ENCODE measurements at regions not wholly inside any gene's neighbourhood (a gene's known extent, or its start where the extent isn't known, plus 50 kb on each side); places are given as distances from the start of the nearest gene placed in this dataset.

- Histone ChIP-seq H3K4me1 (ENCODE audit: control insufficient read depth, insufficient read depth, low read length) (peaks cover 19% of the 10 kb centered on the region), H3K36me3 (ENCODE audit: control insufficient read depth, insufficient read depth, low read length) (no peaks in the 10 kb centered on the region), H3K27me3 (ENCODE audit: control insufficient read depth, insufficient read depth, low read length, poor library complexity, severe bottlenecking) (no peaks in the 10 kb centered on the region), H3K9ac (ENCODE audit: extremely low read depth, low read length, poor library complexity, severe bottlenecking) (no peak overlapping the region), H3K4me3 (ENCODE audit: low read length) (no peak overlapping the region), H3K27ac (ENCODE audit: low read depth, low read length) (no peak overlapping the region), H3K9me3 (ENCODE audit: control insufficient read depth, low read length) (no peaks in the 10 kb centered on the region)
- no peak for DNase-seq
- Mint-ChIP-seq H3K36me3 (ENCODE audit: low read depth) (no peaks in the 10 kb centered on the region), H3K27me3 (ENCODE audit: insufficient read depth) (peaks cover 5% of the 10 kb centered on the region), H3K27ac (no peak overlapping the region), H3K9me3 (no peaks in the 10 kb centered on the region), H3K4me1 (peaks cover 42% of the 10 kb centered on the region), H3K4me3 (no peak overlapping the region)
- TF ChIP-seq CTCF (conservative IDR thresholded peaks at IDR 0.05), result no peak
- whole genome bisulfite sequencing, 2 experiments (ENCODE audit: insufficient coverage in 1 of 2, insufficient read length in 1 of 2), result 89 to 95% methylated on average over 2 to 4 of the region's 4 CpGs
Observed at GRCh38 chr9:81787747-81788632, 98.6 kb upstream of the TLE1 start.

- peaks cover 33% of the 10 kb centered on the region for H3K4me1 Mint-ChIP-seq
- H3K36me3 Mint-ChIP-seq (ENCODE audit: low read depth), result no peaks in the 10 kb centered on the region
- peak overlapping the region; percentile 85 for H3K27ac Mint-ChIP-seq
- WGBS, 2 experiments (ENCODE audit: insufficient coverage in 1 of 2, insufficient read length in 1 of 2), result 57 to 75% methylated on average over 1 of the region's 1 CpG
- Histone ChIP-seq H3K4me1 (ENCODE audit: control insufficient read depth, insufficient read depth, low read length) (peaks cover 19% of the 10 kb centered on the region), H3K9me3 (ENCODE audit: control insufficient read depth, low read length) (no peaks in the 10 kb centered on the region), H3K27ac (ENCODE audit: low read depth, low read length) (no peak overlapping the region), H3K27me3 (ENCODE audit: control insufficient read depth, insufficient read depth, low read length, poor library complexity, severe bottlenecking) (no peaks in the 10 kb centered on the region), H3K36me3 (ENCODE audit: control insufficient read depth, insufficient read depth, low read length) (no peaks in the 10 kb centered on the region), H3K9ac (ENCODE audit: extremely low read depth, low read length, poor library complexity, severe bottlenecking) (no peak overlapping the region), H3K4me3 (ENCODE audit: low read length) (no peak overlapping the region)
- peaks cover 17% of the 10 kb centered on the region for H3K27me3 Mint-ChIP-seq (ENCODE audit: insufficient read depth)
- H3K9me3 Mint-ChIP-seq, result no peaks in the 10 kb centered on the region
- no peak overlapping the region for H3K4me3 Mint-ChIP-seq
- no peak for DNase-seq
- TF ChIP-seq CTCF (conservative IDR thresholded peaks at IDR 0.05), result no peak
Observed at GRCh38 chr9:81789721-81790120, 100.4 kb upstream of the TLE1 start.

DNA sequence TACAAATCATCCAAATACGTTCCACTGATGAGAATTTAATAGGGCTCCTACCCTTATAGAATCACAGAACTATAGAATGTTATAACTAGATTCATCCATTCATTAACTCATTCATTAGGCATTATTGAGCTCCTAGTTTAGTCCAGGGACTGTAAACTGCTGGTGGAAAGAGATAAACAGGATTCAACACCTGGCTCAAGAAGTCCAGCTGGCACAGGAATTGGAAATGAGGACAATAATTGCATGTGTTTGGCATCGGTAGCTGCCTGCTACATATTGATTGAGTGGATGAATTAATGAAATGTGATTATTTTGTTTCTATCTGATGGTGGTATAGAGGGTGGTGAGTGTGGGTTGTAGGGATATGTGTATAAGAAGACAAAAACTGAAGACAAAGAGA lies 100.8 kb upstream of the TLE1 start:
- no peak for DNase-seq
- Histone ChIP-seq H3K4me3 (ENCODE audit: low read length) (no peak overlapping the region), H3K27me3 (ENCODE audit: control insufficient read depth, insufficient read depth, low read length, poor library complexity, severe bottlenecking) (no peaks in the 10 kb centered on the region), H3K36me3 (ENCODE audit: control insufficient read depth, insufficient read depth, low read length) (no peaks in the 10 kb centered on the region), H3K9ac (ENCODE audit: extremely low read depth, low read length, poor library complexity, severe bottlenecking) (no peak overlapping the region), H3K4me1 (ENCODE audit: control insufficient read depth, insufficient read depth, low read length) (peaks cover 19% of the 10 kb centered on the region), H3K9me3 (ENCODE audit: control insufficient read depth, low read length) (no peaks in the 10 kb centered on the region), H3K27ac (ENCODE audit: low read depth, low read length) (no peak overlapping the region)
- Mint-ChIP-seq H3K27me3 (ENCODE audit: insufficient read depth) (peaks cover 20% of the 10 kb centered on the region), H3K4me1 (peaks cover 34% of the 10 kb centered on the region), H3K4me3 (no peak overlapping the region), H3K9me3 (no peaks in the 10 kb centered on the region), H3K27ac (peak overlapping the region; percentile 13), H3K36me3 (ENCODE audit: low read depth) (no peaks in the 10 kb centered on the region)
- 64 to 100% methylated on average over 1 to 2 of the region's 2 CpGs for WGBS, 2 experiments (ENCODE audit: insufficient coverage in 1 of 2, insufficient read length in 1 of 2)
- TF ChIP-seq CTCF (conservative IDR thresholded peaks at IDR 0.05), result no peak
